NCI-H345 treated with DMSO at 0.1 percent for 48 hours (cell line): ENCODE measurements at regions not wholly inside any gene's neighbourhood (a gene's known extent, or its start where the extent isn't known, plus 50 kb on each side); places are given as distances from the start of the nearest gene placed in this dataset.
"Not testable (repeated sequence)": the region's sequence is repeated elsewhere in the genome, so short reads cannot be mapped to it uniquely, and the experiment has no call there.

Experiments used
- DNase-seq: peaks from one replicate; lab custom pipeline; 2025; ENCODE audit not compliant: unreplicated experiment; lab: John Stamatoyannopoulos, UW

DNA sequence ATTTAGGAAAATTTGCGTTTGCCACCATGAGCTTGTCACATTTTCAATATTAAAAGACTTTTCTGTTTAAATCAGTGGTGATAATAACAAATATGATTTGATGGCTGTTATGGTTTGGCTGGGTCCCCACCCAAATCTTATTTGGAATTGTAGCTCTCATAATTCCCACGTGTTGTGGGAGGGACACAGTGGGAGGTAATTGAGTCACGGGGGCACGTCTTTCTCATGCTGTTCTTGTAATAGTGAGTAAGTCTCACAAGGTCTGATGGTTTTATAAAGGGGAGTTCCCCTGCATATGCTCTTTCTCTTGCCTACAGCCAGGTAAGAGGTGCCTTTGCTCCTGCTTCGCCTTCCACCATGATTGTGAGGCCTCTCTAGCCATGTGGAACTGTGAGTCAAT, 83.4 kb upstream of the RGPD4 start:
- no peak for DNase-seq

GRCh38 chr2:107745100-107745499, 81.6 kb upstream of the RGPD4 start:
- DNase-seq = no peak

GRCh38 chr2:107746552-107747198, 80.0 kb upstream of the RGPD4 start:
- DNase-seq = not testable (repeated sequence)

DNA sequence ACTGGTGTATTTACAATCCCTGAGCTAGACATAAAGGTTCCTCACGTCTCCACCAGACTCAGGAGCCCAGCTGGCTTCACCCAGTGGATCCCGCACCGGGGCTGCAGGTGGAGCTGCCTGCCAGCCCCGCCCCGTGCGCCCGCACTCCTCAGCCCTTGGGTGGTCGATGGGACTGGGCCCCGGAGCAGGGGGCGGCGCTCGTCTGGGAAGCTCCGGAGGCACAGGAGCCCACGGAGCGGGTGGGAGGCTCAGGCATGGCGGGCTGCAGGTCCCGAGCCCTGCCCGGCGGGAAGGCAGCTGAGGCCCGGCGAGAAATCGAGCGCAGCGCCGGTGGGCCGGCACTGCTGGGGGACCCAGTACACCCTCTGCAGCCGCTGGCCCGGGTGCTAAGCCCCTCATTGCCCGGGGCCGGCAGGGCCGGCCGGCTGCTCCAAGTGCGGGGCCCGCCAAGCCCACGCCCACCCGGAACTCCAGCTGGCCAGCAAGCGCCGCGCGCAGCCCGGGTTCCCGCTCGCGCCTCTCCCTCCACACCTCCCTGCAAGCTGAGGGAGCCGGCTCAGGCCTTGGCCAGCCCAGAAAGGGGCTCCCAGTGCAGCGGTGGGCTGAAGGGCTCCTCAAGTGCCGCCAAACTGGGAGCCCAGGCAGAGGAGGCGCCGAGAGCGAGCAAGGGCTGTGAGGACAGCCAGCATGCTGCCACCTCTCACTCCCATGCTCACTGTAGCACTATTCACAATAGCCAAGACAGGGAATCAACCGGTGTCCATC, 79.3 kb upstream of the RGPD4 start:
- DNase-seq = not testable (repeated sequence)

DNA sequence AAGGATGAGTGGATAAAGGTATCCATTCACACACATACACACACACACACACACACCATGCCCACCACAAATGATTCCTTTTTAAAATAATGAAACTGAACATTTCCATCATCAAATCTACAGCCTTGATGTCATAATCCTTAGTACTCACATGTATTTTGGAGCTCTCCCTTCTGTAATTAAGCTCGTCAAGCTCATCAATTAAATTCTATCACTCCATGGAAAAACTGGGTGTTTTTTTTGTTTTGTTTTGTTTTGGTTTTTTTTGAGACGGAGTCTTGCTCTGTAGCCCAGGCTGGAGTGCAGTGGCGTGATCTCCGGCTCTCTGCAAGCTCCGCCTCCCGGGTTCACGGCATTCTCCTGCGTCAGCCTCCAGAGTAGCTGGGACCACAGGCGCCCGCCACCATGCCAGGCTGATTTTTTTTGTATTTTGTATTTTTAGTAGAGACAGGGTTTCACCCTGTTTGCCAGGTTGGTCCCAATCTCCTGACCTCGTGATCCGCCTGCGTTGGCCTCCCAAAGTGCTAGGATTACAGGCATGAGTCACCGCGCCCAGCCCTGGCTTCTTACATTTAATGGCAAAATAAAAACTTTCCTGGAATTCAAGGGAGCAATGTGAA, 78.6 kb upstream of the RGPD4 start:
- no peak for DNase-seq

- DNase-seq = no peak
These were observed 74.8 kb upstream of the RGPD4 start for GRCh38 chr2:107751936-107752335.

GRCh38 chr2:107753806-107754205, 72.9 kb upstream of the RGPD4 start:
- DNase-seq = not testable (repeated sequence)

DNA sequence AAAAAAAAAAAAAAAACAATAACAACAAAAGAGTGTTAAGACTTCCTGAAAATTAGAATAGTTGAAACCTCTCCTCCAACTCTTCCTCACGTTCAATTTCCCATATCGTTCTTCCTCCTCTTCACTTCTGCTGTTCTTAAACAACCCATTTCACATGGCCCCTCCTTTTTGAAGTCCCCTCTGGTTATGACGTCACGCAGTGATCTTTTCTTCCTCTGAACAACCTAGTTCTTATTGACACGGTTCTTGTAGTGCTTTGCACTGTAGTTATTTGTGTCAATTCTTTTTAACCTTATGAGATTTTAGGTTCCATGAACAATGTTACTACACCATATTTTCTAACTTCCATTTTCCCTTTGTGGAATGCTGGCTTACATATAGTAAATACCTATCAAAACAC, 69.5 kb upstream of the RGPD4 start:
- DNase-seq = no peak

- DNase-seq = no peak
These were observed 65.9 kb upstream of the RGPD4 start for GRCh38 chr2:107760620-107761364.

GRCh38 chr2:107772353-107772752, 54.3 kb upstream of the RGPD4 start:
- DNase-seq = no peak

- DNase-seq = no peak
These were observed 51.5 kb upstream of the RGPD4 start for GRCh38 chr2:107775211-107775610.

DNA sequence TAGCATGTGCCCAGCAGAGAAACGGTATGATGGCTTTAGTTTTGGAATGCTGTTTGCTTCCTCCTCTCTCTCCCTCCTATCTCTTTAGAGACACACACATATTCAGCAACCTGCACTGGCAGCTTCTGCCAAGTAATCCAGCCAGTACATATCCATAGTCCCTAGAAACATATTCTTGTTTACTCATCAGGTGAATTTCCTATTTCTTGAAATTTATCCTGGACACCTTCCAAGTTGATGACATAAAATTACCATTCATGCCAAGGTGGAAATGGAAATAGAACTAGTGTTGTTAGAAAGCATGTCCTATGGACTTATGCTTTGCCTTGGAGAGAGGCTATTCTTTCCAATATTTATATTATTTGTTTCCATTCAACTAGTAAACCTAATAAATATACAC, 50.9 kb upstream of the RGPD4 start:
- DNase-seq = no peak

DNA sequence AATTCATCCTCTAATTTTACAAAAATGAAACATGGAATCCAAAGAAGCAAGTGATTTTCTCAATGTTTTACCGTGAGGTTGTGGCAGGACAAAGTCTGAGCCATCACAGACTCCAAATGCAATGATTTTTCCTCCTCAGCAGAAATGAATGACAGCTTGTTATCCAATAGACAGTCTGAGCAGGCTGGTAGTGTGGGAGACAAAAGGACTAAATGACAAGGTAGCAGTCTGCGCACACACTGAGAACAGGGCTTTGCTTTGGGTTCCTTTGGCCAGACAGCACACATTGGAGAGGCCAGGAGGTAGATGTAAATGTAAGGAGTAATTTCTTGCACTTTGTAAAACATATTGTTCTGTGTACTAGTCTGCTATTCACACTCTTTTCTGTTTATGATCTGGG, 50.3 kb upstream of the RGPD4 start:
- DNase-seq = no peak
